IMR-90 (cell line): ENCODE measurements at regions not wholly inside any gene's neighbourhood (a gene's known extent, or its start where the extent isn't known, plus 50 kb on each side); places are given as distances from the start of the nearest gene placed in this dataset.

Experiments
- ATAC-seq: fragments of 200-7000 bp; cut with Tn5 transposase; 2 replicates; pipeline ENCODE4 v1.9.1; 2020; ENCODE audit warnings: low read depth, mild to moderate bottlenecking, moderate library complexity
- BruUV-seq: library from RNA; stranded (reverse); fragments of 400-500 nt; replicated peaks from 2 replicates; lab custom pipeline; 2021; lab: Mats Ljungman, UMichigan
- CTCF ChIA-PET: fragments of 300-600 bp; formaldehyde crosslinking; extraction: SDS; loops from one replicate; lab custom pipeline; 2021; ENCODE audit warnings: antibody characterized with exemption; lab: Yijun Ruan, JAX
- POLR2A ChIA-PET: fragments of 300-600 bp; sonication (Branson Sonifier 250); formaldehyde crosslinking; loops from one replicate; lab custom pipeline; 2022; ENCODE audit warnings: antibody characterized with exemption; ENCODE audit not compliant: unreplicated experiment; lab: Charles Lee
- DNase-seq: peaks from one replicate; pipeline ENCODE4 v3.0.0; 2013
- H2AFZ ChIP-seq: replicated peaks from 2 replicates; pipeline ENCODE3; 2013; ENCODE audit warnings: low read length, mild to moderate bottlenecking; ENCODE audit not compliant: poor library complexity
- H2AK5ac ChIP-seq: 2 replicates; pipeline ENCODE4 v1.6.1; 2013; ENCODE audit warnings: low read depth, low read length, inconsistent platforms
- H2AK9ac ChIP-seq: replicated peaks from 2 replicates; pipeline ENCODE3; 2013; ENCODE audit warnings: mild to moderate bottlenecking, low read depth, low read length, moderate library complexity; ENCODE audit not compliant: poor library complexity
- H2BK120ac ChIP-seq: 2 replicates; pipeline ENCODE4 v1.6.1; 2013; ENCODE audit warnings: low read depth, low read length, inconsistent platforms
- H2BK15ac ChIP-seq: 3 replicates; pipeline ENCODE4 v1.6.1; 2013; ENCODE audit warnings: low read depth, low read length, inconsistent platforms
- H2BK20ac ChIP-seq: 2 replicates; pipeline ENCODE4 v1.6.1; 2013; ENCODE audit warnings: low read depth, mild to moderate bottlenecking, inconsistent platforms, low read length, moderate library complexity
- H2BK5ac ChIP-seq: 2 replicates; pipeline ENCODE4 v1.6.1; 2013; ENCODE audit warnings: mild to moderate bottlenecking, low read depth, low read length, inconsistent platforms; ENCODE audit not compliant: poor library complexity, severe bottlenecking
- H3K14ac ChIP-seq: replicated peaks from 2 replicates; pipeline ENCODE4 v1.6.1; 2013; ENCODE audit warnings: low read depth, low read length, inconsistent platforms
- H3K18ac ChIP-seq: 2 replicates; pipeline ENCODE4 v1.6.1; 2013; ENCODE audit warnings: low read depth, low read length, control low read depth
- H3K23ac ChIP-seq: 2 replicates; pipeline ENCODE4 v1.6.1; 2013; ENCODE audit warnings: low read depth, low read length, inconsistent platforms
- H3K27ac ChIP-seq: 2 replicates; pipeline ENCODE4 v1.5.1; 2013; ENCODE audit warnings: mild to moderate bottlenecking, control low read depth, low read length; ENCODE audit not compliant: insufficient read depth
- H3K27me3 ChIP-seq: 2 replicates; pipeline ENCODE4 v1.6.1; 2013; ENCODE audit warnings: low read length; ENCODE audit not compliant: control insufficient read depth, insufficient read depth
- H3K36me3 ChIP-seq: 2 replicates; pipeline ENCODE4 v1.6.1; 2013; ENCODE audit warnings: low read length, mixed read lengths; ENCODE audit not compliant: control insufficient read depth, insufficient read depth
- H3K4ac ChIP-seq: 2 replicates; pipeline ENCODE4 v1.6.1; 2013; ENCODE audit warnings: low read depth, low read length, inconsistent platforms
- H3K4me1 ChIP-seq: 2 replicates; pipeline ENCODE4 v1.6.1; 2013; ENCODE audit warnings: low read length, mixed read lengths; ENCODE audit not compliant: control insufficient read depth, insufficient read depth
- H3K4me2 ChIP-seq: 2 replicates; pipeline ENCODE4 v1.6.1; 2013; ENCODE audit warnings: low read depth, mild to moderate bottlenecking, control low read depth, low read length, moderate library complexity
- H3K4me3 ChIP-seq: 2 replicates; pipeline ENCODE4 v1.5.1; 2013; ENCODE audit warnings: low read depth, mild to moderate bottlenecking, control low read depth, low read length, moderate library complexity; ENCODE audit not compliant: insufficient read depth
- H3K56ac ChIP-seq: 2 replicates; pipeline ENCODE4 v1.6.1; 2013; ENCODE audit warnings: low read length, inconsistent platforms; ENCODE audit not compliant: insufficient read depth; ENCODE audit errors: extremely low read depth
- H3K79me1 ChIP-seq, 2 experiments: 2 replicates each; pipeline ENCODE4 v1.6.1; 2013; ENCODE audit warnings: low read length in 2 of 2, inconsistent platforms in 1 of 2, low read depth in 1 of 2
- H3K9ac ChIP-seq: 2 replicates; pipeline ENCODE4 v1.6.1; 2013; ENCODE audit warnings: low read depth, low read length, control low read depth
- H3K9me1 ChIP-seq: 2 replicates; pipeline ENCODE4 v1.6.1; 2013; ENCODE audit warnings: low read length, inconsistent platforms; ENCODE audit not compliant: insufficient read depth
- H3K9me3 ChIP-seq: 2 replicates; pipeline ENCODE4 v1.6.1; 2013; ENCODE audit warnings: low read length; ENCODE audit not compliant: control insufficient read depth, insufficient read depth
- H4K20me1 ChIP-seq: 2 replicates; pipeline ENCODE4 v1.6.1; 2013; ENCODE audit warnings: low read length, inconsistent platforms; ENCODE audit not compliant: insufficient read depth
- H4K5ac ChIP-seq: 2 replicates; pipeline ENCODE4 v1.6.1; 2013; ENCODE audit warnings: mild to moderate bottlenecking, low read depth, low read length, control low read depth
- H4K8ac ChIP-seq, 2 experiments: 2 replicates each; pipeline ENCODE4 v1.6.1; 2013; ENCODE audit warnings: low read depth in 2 of 2, low read length in 2 of 2, control low read depth in 1 of 2, inconsistent platforms in 1 of 2
- H4K91ac ChIP-seq: 2 replicates; pipeline ENCODE4 v1.6.1; 2013; ENCODE audit warnings: low read depth, low read length, inconsistent platforms; ENCODE audit not compliant: insufficient read depth
- BHLHE40 ChIP-seq: fragments of 150-350 bp; IDR thresholded peaks from 2 replicates; pipeline ENCODE4 v1.6.1; 2016; ENCODE audit warnings: mild to moderate bottlenecking, low read depth, low read length
- CHD1 ChIP-seq: IDR thresholded peaks from 2 replicates; pipeline ENCODE4 v1.6.1; 2012; ENCODE audit warnings: low read depth, low read length, improper control_type of control experiment
- NFE2L2 ChIP-seq: fragments of 150-350 bp; IDR thresholded peaks from 2 replicates; pipeline ENCODE4 v1.6.1; 2016; ENCODE audit warnings: low read depth, mild to moderate bottlenecking, low read length
- RAD21 ChIP-seq: IDR thresholded peaks from 2 replicates; pipeline ENCODE4 v1.6.1; 2012; ENCODE audit warnings: low read length, improper control_type of control experiment
- SMC3 ChIP-seq: fragments of 150-350 bp; IDR thresholded peaks from 2 replicates; pipeline ENCODE4 v1.6.1; 2016; ENCODE audit warnings: low read depth, mild to moderate bottlenecking, antibody characterized with exemption, low read length, moderate library complexity
- USF2 ChIP-seq: fragments of 150-350 bp; IDR thresholded peaks from 2 replicates; pipeline ENCODE4 v1.6.1; 2017; ENCODE audit warnings: mild to moderate bottlenecking, antibody characterized with exemption, low read length, low read depth
- dilution Hi-C: fragments of 300-500 bp; cut with HindIII; formaldehyde crosslinking; loops from one replicate; pipeline ENCODE4 v1.14.3; 2018; ENCODE audit warnings: low sequenced_read_pairs; ENCODE audit not compliant: unreplicated experiment
- in situ Hi-C: fragments of 300-500 bp; cut with MboI; formaldehyde crosslinking; loops from 3 replicates; pipeline ENCODE4 v1.14.3; 2019; ENCODE audit warnings: low sequenced_read_pairs, inconsistent platforms, mixed read lengths
- intact Hi-C: fragments of 100-400 bp; cut with micrococcal nuclease; formaldehyde crosslinking; loops from 2 replicates; pipeline ENCODE4 v1.10.0; 2022

GRCh38 chr1:195964516-195964915, 643.7 kb downstream of the KCNT2 start:
- H2BK15ac ChIP-seq = no peak overlapping the region
- H2AFZ ChIP-seq = no peak overlapping the region
- no peak overlapping the region for H2BK5ac ChIP-seq
- dilution Hi-C loops = no loop called here
- H3K4me3 ChIP-seq = no peak overlapping the region
- H3K4me2 ChIP-seq = no peak overlapping the region
- POLR2A ChIA-PET = no interaction called here
- no peak overlapping the region for H2BK20ac ChIP-seq
- H4K91ac ChIP-seq = no peak overlapping the region
- in situ Hi-C loops = no loop called here
- H2BK120ac ChIP-seq = no peak overlapping the region
- H2AK9ac ChIP-seq = no peak overlapping the region
- ATAC-seq (no peak), DNase-seq (no peak)
- no peaks in the 10 kb centered on the region; the same call in 1 of the 2 replicates for H3K9me3 ChIP-seq
- intact Hi-C loops = no loop called here
- TF ChIP-seq RAD21 = no peak
- TF ChIP-seq BHLHE40 = no peak
- TF ChIP-seq USF2 = no peak
- no peak for TF ChIP-seq NFE2L2
- no peak for TF ChIP-seq CHD1
- TF ChIP-seq SMC3 = no peak
- H3K27ac ChIP-seq = no peak overlapping the region
- H3K4me1 ChIP-seq = no peaks in the 10 kb centered on the region
- H4K5ac ChIP-seq = no peak overlapping the region
- no peak overlapping the region for H3K14ac ChIP-seq
- no peaks in the 10 kb centered on the region for H3K36me3 ChIP-seq
- no peak overlapping the region for H3K23ac ChIP-seq
- no peak overlapping the region for H3K4ac ChIP-seq
- no peak overlapping the region for H2AK5ac ChIP-seq
- H4K20me1 ChIP-seq = no peaks in the 10 kb centered on the region
- H3K9me1 ChIP-seq = no peaks in the 10 kb centered on the region
- no peak overlapping the region for H3K56ac ChIP-seq
- H4K8ac ChIP-seq = no peak overlapping the region
- CTCF ChIA-PET = no interaction called here
- H3K18ac ChIP-seq = no peak overlapping the region
- no TSS peak for BruUV-seq
- no peaks in the 10 kb centered on the region for H3K27me3 ChIP-seq
- H3K79me1 ChIP-seq = no peaks in the 10 kb centered on the region
- H3K9ac ChIP-seq = no peak overlapping the region
